SK-N-MC (cell line): ENCODE measurements at regions not wholly inside any gene's neighbourhood (a gene's known extent, or its start where the extent isn't known, plus 50 kb on each side); places are given as distances from the start of the nearest gene placed in this dataset.

Experiments
- DNase-seq: peaks from one replicate; pipeline ENCODE4 v3.0.0-alpha.2; 2011; ENCODE audit warnings: low read depth, low spot score
- H3K27ac ChIP-seq: fragments of 200-600 bp; sonication (generic); 2 replicates; pipeline ENCODE4 v1.5.1; 2016; ENCODE audit warnings: mixed run types
- H3K36me3 ChIP-seq: fragments of 200-600 bp; sonication (generic); 2 replicates; pipeline ENCODE4 v1.6.1; 2017; ENCODE audit warnings: antibody characterized with exemption, low read length, mixed read lengths; ENCODE audit not compliant: insufficient read depth
- H3K4me3 ChIP-seq: fragments of 200-600 bp; sonication (generic); 2 replicates; pipeline ENCODE4 v1.5.1; 2016
- H3K9ac ChIP-seq: fragments of 200-600 bp; sonication (generic); 2 replicates; pipeline ENCODE4 v1.8.0; 2017; ENCODE audit warnings: mixed run types, mixed read lengths; ENCODE audit not compliant: insufficient read length
- H3K9me3 ChIP-seq: fragments of 200-600 bp; sonication (generic); 2 replicates; pipeline ENCODE4 v1.6.1; 2017; ENCODE audit warnings: low read depth, mild to moderate bottlenecking, antibody characterized with exemption, low read length, moderate library complexity, mixed read lengths
- EZH2 ChIP-seq: fragments of 200-600 bp; sonication (generic); IDR thresholded peaks from one replicate; pipeline ENCODE4 v1.6.1; 2017; ENCODE audit warnings: antibody characterized with exemption
- FOXP2 ChIP-seq: optimal IDR thresholded peaks from 2 replicates; pipeline ENCODE3; 2011; ENCODE audit warnings: mild to moderate bottlenecking, moderate library complexity; ENCODE audit not compliant: insufficient read depth; ENCODE audit errors: extremely low read length, control extremely low read depth
- POLR2AphosphoS5 ChIP-seq: IDR thresholded peaks from 2 replicates; pipeline ENCODE4 v1.6.1; 2012; ENCODE audit warnings: mild to moderate bottlenecking, low read depth, low read length, borderline replicate concordance

- H3K9me3 ChIP-seq = no peaks in the 10 kb centered on the region
- no peak overlapping the region for H3K9ac ChIP-seq
- H3K4me3 ChIP-seq = no peak overlapping the region
- no peaks in the 10 kb centered on the region for H3K36me3 ChIP-seq
- no peak overlapping the region for H3K27ac ChIP-seq
- TF ChIP-seq POLR2AphosphoS5 = no peak
- TF ChIP-seq FOXP2 = no peak
- no peak for TF ChIP-seq EZH2
- DNase-seq = no peak
Observed at GRCh38 chr5:77569409-77569808, 69.1 kb downstream of the OTP start.

GRCh38 chr5:77568555-77568954, 70.0 kb downstream of the OTP start:
- DNase-seq = no peak
- Histone ChIP-seq H3K4me3 (no peak overlapping the region), H3K9me3 (no peaks in the 10 kb centered on the region), H3K36me3 (no peaks in the 10 kb centered on the region), H3K27ac (no peak overlapping the region), H3K9ac (no peak overlapping the region)
- TF ChIP-seq FOXP2 (no peak), EZH2 (no peak), POLR2AphosphoS5 (no peak)

- TF ChIP-seq POLR2AphosphoS5 (no peak), FOXP2 (no peak), EZH2 (no peak)
- H3K36me3 ChIP-seq = no peaks in the 10 kb centered on the region
- no peak overlapping the region for H3K27ac ChIP-seq
- DNase-seq = no peak
- no peaks in the 10 kb centered on the region for H3K9me3 ChIP-seq
- H3K4me3 ChIP-seq = no peak overlapping the region
- H3K9ac ChIP-seq = no peak overlapping the region
Observed at GRCh38 chr5:77568082-77568481, 70.4 kb downstream of the OTP start.

- TF ChIP-seq EZH2 (no peak), POLR2AphosphoS5 (no peak), FOXP2 (no peak)
- peak; percentile 5 for DNase-seq
Observed at GRCh38 chr5:77563475-77563874, 71.4 kb upstream of the WDR41 start.

GRCh38 chr5:77561965-77562364, 69.8 kb upstream of the WDR41 start:
- no peak for TF ChIP-seq FOXP2
- TF ChIP-seq POLR2AphosphoS5 = no peak
- TF ChIP-seq EZH2 = no peak
- no peaks in the 10 kb centered on the region for H3K36me3 ChIP-seq
- no peak overlapping the region for H3K9ac ChIP-seq
- no peaks in the 10 kb centered on the region for H3K9me3 ChIP-seq
- no peak for DNase-seq
- H3K27ac ChIP-seq = no peak overlapping the region
- H3K4me3 ChIP-seq = no peak overlapping the region

More at GRCh38 chr5:77563475-77563874, 71.4 kb upstream of the WDR41 start:
- H3K4me3 ChIP-seq = no peak overlapping the region
- no peaks in the 10 kb centered on the region for H3K9me3 ChIP-seq
- no peak overlapping the region for H3K9ac ChIP-seq
- no peak overlapping the region for H3K27ac ChIP-seq
- no peaks in the 10 kb centered on the region for H3K36me3 ChIP-seq

DNA sequence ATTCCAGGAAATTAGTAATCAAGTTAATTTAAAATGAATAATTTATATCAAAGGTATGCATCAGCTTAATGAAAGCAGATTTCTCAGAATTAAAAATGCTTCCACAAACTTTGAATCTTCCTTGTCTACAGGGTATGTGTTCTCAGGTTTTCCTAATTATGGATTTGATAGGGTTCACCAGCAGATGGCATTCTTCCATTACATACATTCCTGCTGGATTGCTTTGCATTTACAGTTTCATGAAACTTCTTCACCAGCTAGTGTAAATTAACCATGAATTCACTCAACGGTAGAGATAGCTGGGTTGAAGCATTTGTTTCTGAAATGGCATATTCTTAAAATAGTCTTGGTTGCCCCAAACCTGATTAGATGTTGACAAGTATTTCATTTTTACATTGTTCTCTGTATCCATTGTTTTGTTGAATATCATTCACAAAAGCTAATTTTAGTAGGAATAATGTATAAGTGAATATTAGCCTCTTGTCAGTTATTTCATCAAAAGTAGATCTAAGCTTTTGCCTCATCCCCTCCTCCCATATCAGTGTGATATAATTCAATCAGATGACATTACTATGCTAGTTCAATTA, 68.7 kb upstream of the WDR41 start:
- H3K9ac ChIP-seq = no peak overlapping the region

GRCh38 chr5:77558266-77558665, 66.2 kb upstream of the WDR41 start:
- TF ChIP-seq POLR2AphosphoS5 = no peak
- no peak for TF ChIP-seq EZH2
- TF ChIP-seq FOXP2 = no peak

More for the DNA sequence above, 68.7 kb upstream of the WDR41 start:
- TF ChIP-seq POLR2AphosphoS5 (no peak), EZH2 (no peak), FOXP2 (no peak)
- H3K9me3 ChIP-seq = no peaks in the 10 kb centered on the region
- no peak overlapping the region for H3K4me3 ChIP-seq
- peak; percentile 44 for DNase-seq
- no peak overlapping the region for H3K27ac ChIP-seq
- H3K36me3 ChIP-seq = no peaks in the 10 kb centered on the region

GRCh38 chr5:77550406-77550805, 58.3 kb upstream of the WDR41 start:
- Histone ChIP-seq H3K36me3 (no peaks in the 10 kb centered on the region), H3K9ac (no peak overlapping the region), H3K4me3 (no peak overlapping the region), H3K27ac (no peak overlapping the region), H3K9me3 (no peaks in the 10 kb centered on the region)
- DNase-seq = no peak
- TF ChIP-seq FOXP2 (no peak), POLR2AphosphoS5 (no peak), EZH2 (no peak)

More at GRCh38 chr5:77558266-77558665, 66.2 kb upstream of the WDR41 start:
- H3K27ac ChIP-seq = no peak overlapping the region
- DNase-seq = no peak
- H3K9ac ChIP-seq = no peak overlapping the region
- no peaks in the 10 kb centered on the region for H3K36me3 ChIP-seq
- no peak overlapping the region for H3K4me3 ChIP-seq
- no peaks in the 10 kb centered on the region for H3K9me3 ChIP-seq

DNA sequence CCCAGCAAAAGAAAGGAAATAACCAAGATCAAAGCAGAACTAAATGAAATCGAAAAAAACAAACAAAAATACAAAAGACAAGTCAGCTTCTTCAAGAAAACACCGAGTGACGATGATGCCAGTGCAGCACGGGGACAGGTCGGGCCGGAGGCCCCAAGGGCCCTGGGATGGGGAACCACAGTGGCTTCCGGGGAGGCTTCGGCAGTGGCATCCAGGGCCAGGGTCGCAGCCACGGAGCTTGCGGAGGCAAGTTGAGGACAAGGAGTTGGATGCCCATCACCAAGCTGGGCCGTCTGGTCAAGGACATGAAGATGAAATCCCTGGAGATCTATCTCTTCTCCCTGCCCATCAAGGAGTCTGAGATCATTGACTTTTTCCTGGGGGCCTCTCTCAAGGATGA, 53.2 kb upstream of the WDR41 start:
- Histone ChIP-seq H3K9ac (no peak overlapping the region), H3K36me3 (no peaks in the 10 kb centered on the region), H3K4me3 (no peak overlapping the region), H3K9me3 (no peaks in the 10 kb centered on the region), H3K27ac (no peak overlapping the region)
- no peak for TF ChIP-seq EZH2
- no peak for TF ChIP-seq FOXP2
- TF ChIP-seq POLR2AphosphoS5 = no peak
- DNase-seq = no peak
